DMS114 treated with DMSO at 0.1 percent for 48 hours (cell line): ENCODE measurements at regions not wholly inside any gene's neighbourhood (a gene's known extent, or its start where the extent isn't known, plus 50 kb on each side); places are given as distances from the start of the nearest gene placed in this dataset.
"Not testable (repeated sequence)": the region's sequence is repeated elsewhere in the genome, so short reads cannot be mapped to it uniquely, and the experiment has no call there.

Experiments
- DNase-seq: peaks from one replicate; lab custom pipeline; 2025; ENCODE audit not compliant: unreplicated experiment; lab: John Stamatoyannopoulos, UW

DNA sequence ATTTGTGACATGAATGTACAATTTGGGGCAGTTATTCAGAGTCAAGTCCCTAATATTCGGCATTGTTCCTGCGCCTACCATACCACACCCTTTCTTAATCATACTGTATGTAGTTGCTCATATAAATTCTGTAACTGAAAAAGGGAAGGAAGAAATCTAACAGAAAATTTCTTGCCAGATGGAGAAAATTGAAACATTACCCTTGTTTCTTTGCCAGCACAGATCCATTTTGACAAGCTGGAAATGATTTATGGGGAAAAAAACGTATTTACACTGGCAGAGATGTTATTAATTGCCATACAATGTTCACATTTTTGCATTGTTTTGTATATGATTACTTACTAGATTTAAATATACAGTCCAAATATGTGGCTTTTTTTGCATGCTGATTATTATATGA lies 363.8 kb upstream of the PKN2 start:
- no peak for DNase-seq

- DNase-seq, result no peak
Measured at GRCh38 chr1:88321706-88322105, 362.4 kb upstream of the PKN2 start.

GRCh38 chr1:88324899-88325298 lies 359.2 kb upstream of the PKN2 start:
- no peak for DNase-seq

GRCh38 chr1:88327391-88328267 lies 356.4 kb upstream of the PKN2 start:
- DNase-seq, result no peak

DNA sequence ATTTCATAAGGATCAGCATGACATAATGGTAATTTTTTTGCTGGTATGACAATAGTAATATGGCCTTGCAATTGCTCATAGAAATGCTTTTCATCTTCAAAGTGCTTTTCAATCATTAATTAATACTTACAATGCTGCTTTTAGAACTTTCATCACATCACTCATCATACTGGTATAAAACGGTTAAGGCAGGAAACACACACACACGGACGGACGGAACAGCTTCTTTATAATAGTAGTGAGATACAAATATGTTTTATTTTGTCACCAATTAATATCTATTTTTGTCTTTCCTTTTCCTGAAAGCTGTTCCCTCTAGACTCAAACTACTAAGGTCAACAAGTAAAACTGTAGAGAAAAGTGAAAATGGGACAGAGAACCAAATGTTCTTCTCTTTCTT lies 353.9 kb upstream of the PKN2 start:
- no peak for DNase-seq

DNA sequence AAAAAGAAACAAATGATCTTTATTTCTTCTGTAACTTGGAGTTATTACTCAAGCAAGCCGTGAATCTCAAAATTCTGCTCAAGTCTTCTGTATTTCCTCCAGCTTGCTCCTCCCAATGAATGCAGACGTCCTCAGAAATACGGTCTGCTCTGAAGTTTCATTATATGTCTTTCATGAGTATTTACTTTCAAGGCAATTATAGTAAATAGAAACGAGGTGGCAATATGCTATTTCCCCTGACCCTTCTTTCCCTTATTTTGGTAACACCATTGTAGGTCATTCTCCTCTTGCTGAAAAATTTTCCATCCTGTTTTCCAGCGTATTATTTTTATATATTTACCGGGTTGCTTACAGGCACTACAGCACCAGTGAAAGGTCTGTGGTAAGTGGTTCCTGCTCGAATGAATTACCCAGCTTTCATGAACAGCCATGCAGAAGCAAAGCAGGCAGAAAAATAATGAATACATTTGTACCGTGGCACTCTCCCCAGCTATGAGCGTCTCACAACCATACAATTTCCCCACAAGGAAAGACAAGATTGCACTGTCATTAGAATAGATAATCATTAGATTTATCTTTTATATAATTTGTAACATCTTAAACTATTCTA lies 350.9 kb upstream of the PKN2 start:
- DNase-seq, result no peak

DNA sequence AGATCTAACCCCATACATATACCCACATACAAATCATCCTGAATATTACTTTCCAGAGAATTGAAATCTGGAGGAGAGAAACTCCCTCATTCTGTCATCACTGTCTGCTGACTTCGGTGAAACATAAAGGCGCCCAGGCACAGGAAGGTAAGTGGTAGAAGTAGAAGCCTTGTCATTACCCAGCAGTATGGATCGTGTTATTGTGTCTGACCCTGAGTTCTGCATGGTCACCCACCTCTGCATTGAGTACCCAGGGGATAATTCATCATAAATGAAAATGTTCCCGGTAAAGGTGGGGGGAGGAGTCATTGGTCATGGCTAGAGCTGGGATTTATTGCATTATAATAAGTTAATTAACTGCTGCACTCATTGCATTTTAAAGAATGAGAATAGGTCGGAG lies 342.6 kb upstream of the PKN2 start:
- DNase-seq, result no peak

- not testable (repeated sequence) for DNase-seq
Measured at GRCh38 chr1:88342081-88342480, 342.0 kb upstream of the PKN2 start.

- no peak for DNase-seq
Measured at GRCh38 chr1:88350648-88351047, 333.4 kb upstream of the PKN2 start.

DNA sequence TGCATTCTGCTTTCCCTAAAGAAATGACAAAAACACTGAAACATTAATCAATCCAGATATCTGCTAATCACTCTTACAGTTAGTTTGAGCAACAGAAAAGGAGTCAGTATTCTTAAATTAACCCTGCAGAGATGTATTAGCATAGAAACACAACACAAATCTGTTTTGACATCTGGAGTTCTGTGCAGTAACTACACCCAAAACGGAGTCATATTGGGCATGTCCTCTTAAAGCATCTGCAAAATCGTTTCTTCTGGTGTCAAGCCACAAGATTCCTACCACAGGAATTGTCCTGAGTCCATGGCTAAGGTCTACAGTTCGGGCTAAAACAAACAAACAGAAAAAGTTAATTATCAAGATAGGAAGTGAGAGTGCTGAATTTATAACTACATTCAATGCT lies 332.1 kb upstream of the PKN2 start:
- no peak for DNase-seq

DNA sequence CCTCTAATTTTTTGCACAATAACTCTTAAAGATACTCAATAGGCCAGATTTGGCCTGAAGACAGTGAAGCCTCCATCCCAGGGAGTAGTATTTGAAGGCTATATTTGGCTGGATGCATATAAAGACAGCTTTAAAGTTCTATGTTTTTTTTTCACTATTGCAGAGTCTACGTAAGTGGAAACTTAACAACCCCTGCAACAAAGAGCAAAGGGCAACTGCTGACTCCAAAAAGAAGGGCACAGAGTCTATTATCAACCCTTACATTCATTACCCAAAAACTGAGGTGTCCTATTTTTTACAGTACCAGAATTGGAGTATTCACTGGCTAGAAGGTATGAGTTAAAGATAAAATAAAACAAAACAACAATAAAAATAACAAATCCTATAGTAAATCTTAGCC lies 329.8 kb upstream of the PKN2 start:
- DNase-seq, result no peak

DNA sequence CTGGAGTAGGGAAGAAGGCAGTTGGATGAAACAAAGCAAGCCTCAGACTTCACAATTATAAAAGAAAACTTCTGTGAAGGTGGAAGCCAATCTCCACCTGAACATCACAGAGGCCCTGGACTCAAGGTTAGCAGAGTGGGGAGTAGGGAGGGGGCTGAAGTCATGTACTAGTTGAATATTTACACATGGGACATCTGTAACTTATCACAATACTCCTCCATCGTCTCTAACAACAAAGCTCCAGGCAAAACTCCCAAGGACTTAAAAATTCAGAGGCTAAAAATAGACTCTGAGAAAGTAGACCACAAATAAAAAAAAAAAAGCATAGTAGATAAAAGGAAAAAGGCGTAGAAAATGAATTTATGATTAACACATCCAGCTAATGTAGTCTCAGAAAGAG lies 326.3 kb upstream of the PKN2 start:
- no peak for DNase-seq

DNA sequence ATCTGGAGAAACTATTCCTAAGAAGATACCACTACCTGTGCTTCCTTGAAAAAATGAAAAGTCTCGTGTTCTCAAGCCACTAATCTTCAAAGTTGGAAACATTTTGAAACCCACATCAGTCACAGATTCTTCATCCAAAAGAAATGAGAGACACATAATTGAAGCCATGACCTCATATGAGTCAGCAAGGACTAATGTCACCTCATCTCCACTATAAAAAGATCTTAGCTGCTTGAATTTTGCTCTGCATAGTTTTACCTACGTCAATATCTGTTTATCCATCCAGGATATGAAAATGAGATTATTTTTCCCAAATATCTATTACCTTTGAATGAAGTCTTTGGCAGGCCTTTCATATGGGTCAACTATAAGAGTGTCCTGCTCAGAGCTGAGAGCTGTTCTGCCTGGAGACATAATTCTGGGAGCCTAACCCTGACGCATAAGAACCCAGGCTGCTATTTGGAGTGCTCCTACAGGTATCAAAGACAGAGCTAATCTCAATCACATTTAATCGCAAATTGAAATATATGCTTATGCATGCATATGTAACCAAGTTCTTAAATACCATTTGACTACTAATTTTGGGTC lies 312.5 kb upstream of the PKN2 start:
- no peak for DNase-seq

DNA sequence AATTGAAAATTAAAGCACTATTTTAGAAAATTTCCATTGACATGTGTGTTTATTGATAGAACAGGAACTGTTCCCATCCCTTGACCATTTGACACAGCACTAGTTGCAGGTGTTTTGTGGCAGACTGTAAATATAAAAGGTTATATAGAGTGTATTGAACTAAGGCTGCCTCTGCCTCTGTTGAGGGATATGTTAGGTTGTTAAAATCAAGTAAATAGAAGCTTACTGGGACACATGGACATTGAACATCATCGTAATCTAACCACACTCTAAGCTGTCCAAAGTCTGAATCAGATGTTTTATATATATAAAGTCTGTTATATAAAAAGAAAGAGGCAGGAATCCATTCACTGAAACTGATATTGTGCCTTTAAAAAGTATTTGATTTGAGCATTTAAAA lies 308.1 kb upstream of the PKN2 start:
- no peak for DNase-seq

- no peak for DNase-seq
Measured at GRCh38 chr1:88376421-88376820, 307.7 kb upstream of the PKN2 start.

- DNase-seq, result no peak
Measured at GRCh38 chr1:88378560-88378959, 305.5 kb upstream of the PKN2 start.

DNA sequence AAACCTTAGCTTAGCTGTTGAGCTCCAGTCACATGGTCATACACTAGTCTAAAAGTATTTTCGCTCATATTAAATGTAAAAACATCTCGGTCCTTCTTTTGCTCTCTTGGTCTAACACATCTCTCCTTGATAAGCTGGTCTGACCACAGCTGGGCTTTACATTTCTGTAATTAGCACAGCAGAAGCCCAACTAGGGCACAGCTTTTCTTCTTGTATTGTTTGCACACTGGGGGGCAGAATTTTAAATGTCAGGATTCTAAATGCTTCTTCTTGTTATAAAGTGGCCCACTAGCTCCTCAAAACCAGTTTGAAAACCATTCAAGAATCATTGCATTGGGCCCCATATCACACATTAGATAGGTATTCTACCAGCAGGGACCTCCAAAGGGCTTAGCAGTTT lies 289.1 kb upstream of the PKN2 start:
- no peak for DNase-seq

DNA sequence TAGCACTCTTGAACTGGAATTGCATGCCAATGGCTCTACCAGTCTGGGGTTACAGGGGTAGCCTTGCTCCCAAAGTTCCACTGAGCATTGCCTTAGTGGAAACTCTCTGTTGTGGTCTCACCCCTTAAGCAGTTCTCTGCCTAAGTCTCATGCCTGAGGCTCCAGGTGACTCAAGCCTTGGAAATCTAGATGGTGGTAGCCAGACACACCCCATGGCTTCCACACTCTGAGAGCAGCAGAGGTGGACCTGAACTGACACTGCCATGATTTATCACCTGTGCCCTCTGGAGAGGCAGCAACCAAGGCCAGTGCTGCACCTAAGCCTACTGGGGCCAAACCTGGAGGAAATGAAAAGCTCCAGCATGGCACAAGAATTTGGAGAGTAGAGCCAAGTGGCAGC lies 285.7 kb upstream of the PKN2 start:
- DNase-seq, result no peak

GRCh38 chr1:88399690-88400089 lies 284.4 kb upstream of the PKN2 start:
- DNase-seq, result no peak

DNA sequence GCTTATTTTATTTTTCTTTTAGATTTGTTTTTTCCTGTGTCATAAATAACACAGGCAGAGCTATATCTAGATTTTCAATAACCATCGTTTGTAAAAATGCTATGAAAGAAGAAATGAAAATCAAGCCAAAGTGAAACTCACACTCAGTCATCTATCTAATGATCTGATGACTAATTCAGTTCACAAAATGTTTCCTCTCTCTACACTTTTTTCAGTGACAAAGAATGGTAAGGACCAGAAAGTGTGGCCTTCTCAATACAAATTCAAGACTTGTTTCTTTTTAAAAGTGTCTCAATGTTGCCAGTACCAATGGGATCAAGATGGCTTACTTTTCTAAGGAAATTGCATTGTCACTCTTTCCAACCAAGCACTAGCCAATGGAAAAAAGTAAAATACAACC lies 282.8 kb upstream of the PKN2 start:
- DNase-seq, result no peak

DNA sequence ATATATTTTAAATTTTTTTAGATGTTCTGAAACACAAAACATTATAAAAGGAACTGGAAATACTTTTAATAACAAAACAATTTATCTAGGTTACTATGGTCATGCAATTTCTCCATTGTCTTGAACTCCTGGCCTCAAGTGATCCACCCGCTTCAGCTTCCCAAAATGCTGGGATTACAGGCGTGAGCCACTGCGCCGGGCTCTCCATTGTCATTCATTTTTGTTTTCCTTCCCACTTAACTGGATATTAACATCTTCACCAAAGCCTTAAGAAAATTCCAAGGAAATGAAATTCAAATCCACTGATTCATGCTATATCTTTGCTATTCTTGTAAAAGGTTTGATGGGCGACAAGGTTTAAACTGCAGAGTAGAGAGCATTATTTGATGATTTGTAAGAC lies 279.5 kb upstream of the PKN2 start:
- no peak for DNase-seq

DNA sequence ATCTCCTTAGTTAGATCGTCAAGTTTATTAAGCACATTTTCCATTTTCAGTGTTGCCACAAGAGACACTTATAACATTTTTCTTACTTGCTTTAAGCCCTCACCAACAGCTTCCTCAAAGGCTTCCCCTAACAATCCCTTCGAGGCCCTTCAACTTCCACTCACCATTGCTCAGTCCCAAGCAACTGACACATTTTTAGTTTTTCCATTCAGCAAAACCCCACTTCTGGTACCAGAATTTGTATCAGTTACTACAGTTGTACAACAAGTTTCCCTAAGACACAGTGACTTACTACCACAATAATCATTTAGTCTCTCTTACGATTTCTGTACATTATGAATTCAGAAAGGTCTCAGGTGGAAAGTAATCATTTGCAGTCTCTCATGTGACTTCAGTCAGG lies 276.8 kb upstream of the PKN2 start:
- DNase-seq, result no peak
